ENCODE measurements at regions not wholly inside any gene's neighbourhood (a gene's known extent, or its start where the extent isn't known, plus 50 kb on each side); places are given as distances from the start of the nearest gene placed in this dataset.

GRCh38 chr12:116675339-116676107 is 62.3 kb downstream of the SPRING1 start:
- DNase-seq (peak; percentile 22 to 53 (median 31)), ATAC-seq (ENCODE audit: insufficient read depth, low FRiP score) (peak; percentile 41)
- WGBS, 2 donors = 64 to 77% methylated on average over 18 of the region's 18 CpGs
- no peak for TF ChIP-seq CTCF (IDR thresholded peaks at IDR 0.05; ENCODE audit: control extremely low read depth, extremely low read depth)
- no peaks in the 10 kb centered on the region for H3K27me3 ChIP-seq (ENCODE audit: control insufficient read depth in 3 of 3, insufficient read depth in 3 of 3, low read length in 2 of 3)
- H3K36me3 ChIP-seq (ENCODE audit: control insufficient read depth in 4 of 4, insufficient read depth in 4 of 4, low read length in 4 of 4) = no peaks in the 10 kb centered on the region
- H3K4me3 ChIP-seq = no peak overlapping the region
- peaks cover 0 to 14% (median 6%) of the 10 kb centered on the region in 5 donors for H3K4me1 ChIP-seq (ENCODE audit: control insufficient read depth in 5 of 5, insufficient read depth in 5 of 5, low read length in 5 of 5)
- H3K9ac ChIP-seq (ENCODE audit: insufficient read depth in 1 of 2, low read length in 2 of 2) = no peak overlapping the region
- H3K27ac ChIP-seq (ENCODE audit: low read depth in 1 of 2, low read length in 1 of 2) = peak overlapping the region in 1 of 2 donors; percentile 50
- H3K9me3 ChIP-seq (ENCODE audit: control insufficient read depth in 4 of 4, insufficient read depth in 3 of 4, low read length in 3 of 4) = no peaks in the 10 kb centered on the region

GRCh38 chr12:116674643-116675183 is 63.2 kb downstream of the SPRING1 start:
- TF ChIP-seq CTCF (IDR thresholded peaks at IDR 0.05; ENCODE audit: control extremely low read depth, extremely low read depth) = no peak
- WGBS, 2 donors = 75% methylated on average over 5 of the region's 5 CpGs
- no peak for DNase-seq
- Histone ChIP-seq H3K4me1 (ENCODE audit: control insufficient read depth in 5 of 5, insufficient read depth in 5 of 5, low read length in 5 of 5) (peaks cover 0 to 14% (median 6%) of the 10 kb centered on the region in 5 donors), H3K9ac (ENCODE audit: insufficient read depth in 1 of 2, low read length in 2 of 2) (no peak overlapping the region), H3K36me3 (ENCODE audit: control insufficient read depth in 4 of 4, insufficient read depth in 4 of 4, low read length in 4 of 4) (no peaks in the 10 kb centered on the region), H3K27me3 (ENCODE audit: control insufficient read depth in 3 of 3, insufficient read depth in 3 of 3, low read length in 2 of 3) (no peaks in the 10 kb centered on the region), H3K4me3 (no peak overlapping the region), H3K27ac (ENCODE audit: low read depth in 1 of 2, low read length in 1 of 2) (peak overlapping the region in 1 of 2 donors; percentile 37), H3K9me3 (ENCODE audit: control insufficient read depth in 4 of 4, insufficient read depth in 3 of 4, low read length in 3 of 4) (no peaks in the 10 kb centered on the region)
- no peak for ATAC-seq (ENCODE audit: insufficient read depth, low FRiP score)

- H3K9me3 ChIP-seq (ENCODE audit: control insufficient read depth in 4 of 4, insufficient read depth in 3 of 4, low read length in 3 of 4) = no peaks in the 10 kb centered on the region
- no peak overlapping the region for H3K27ac ChIP-seq (ENCODE audit: low read depth in 1 of 2, low read length in 1 of 2)
- H3K4me1 ChIP-seq (ENCODE audit: control insufficient read depth in 5 of 5, insufficient read depth in 5 of 5, low read length in 5 of 5) = peaks cover 0 to 14% (median 6%) of the 10 kb centered on the region in 5 donors
- H3K36me3 ChIP-seq (ENCODE audit: control insufficient read depth in 4 of 4, insufficient read depth in 4 of 4, low read length in 4 of 4) = no peaks in the 10 kb centered on the region
- no peak overlapping the region for H3K4me3 ChIP-seq
- WGBS, 2 donors = 65 to 79% methylated on average over 8 of the region's 8 CpGs
- no peaks in the 10 kb centered on the region for H3K27me3 ChIP-seq (ENCODE audit: control insufficient read depth in 3 of 3, insufficient read depth in 3 of 3, low read length in 2 of 3)
- TF ChIP-seq CTCF (IDR thresholded peaks at IDR 0.05; ENCODE audit: control extremely low read depth, extremely low read depth) = no peak
- DNase-seq = no peak
- no peak for ATAC-seq (ENCODE audit: insufficient read depth, low FRiP score)
- no peak overlapping the region for H3K9ac ChIP-seq (ENCODE audit: insufficient read depth in 1 of 2, low read length in 2 of 2)
Measured at GRCh38 chr12:116673681-116674111, 64.2 kb downstream of the SPRING1 start.

Measured in lung (tissue), 11 donors.